ENCODE measurements at regions not wholly inside any gene's neighbourhood (a gene's known extent, or its start where the extent isn't known, plus 50 kb on each side); places are given as distances from the start of the nearest gene placed in this dataset.
"Not testable (repeated sequence)": the region's sequence is repeated elsewhere in the genome, so short reads cannot be mapped to it uniquely, and the experiment has no call there.

GRCh38 chr3:24545887-24546286 is 51.2 kb upstream of the THRB start:
- no peak for DNase-seq (ENCODE audit: low read depth in 2 of 2)

GRCh38 chr3:24548278-24548677 is 53.6 kb upstream of the THRB start:
- DNase-seq (ENCODE audit: low read depth in 2 of 2), result no peak

GRCh38 chr3:24550588-24550987 is 55.9 kb upstream of the THRB start:
- DNase-seq (ENCODE audit: low read depth in 2 of 2), result no peak

DNA sequence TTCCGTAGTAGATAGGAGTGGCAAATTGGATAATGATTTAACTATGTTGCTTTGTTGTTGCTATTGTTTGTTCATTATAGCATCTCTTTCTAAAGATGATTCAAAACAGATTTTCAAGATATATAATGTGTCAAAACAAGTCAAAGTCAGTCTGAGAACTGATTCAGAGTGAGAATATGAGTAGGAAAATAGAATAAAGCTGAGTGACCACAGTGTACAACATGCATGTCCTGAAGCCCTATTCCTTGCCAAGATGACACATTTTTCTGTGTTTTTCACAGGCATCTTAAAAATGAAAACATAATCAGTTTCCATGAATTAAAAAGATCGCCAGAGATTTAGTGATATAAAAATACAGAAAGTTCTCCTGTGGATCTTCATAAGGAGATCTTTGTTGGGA is 57.0 kb upstream of the THRB start:
- DNase-seq (ENCODE audit: low read depth in 2 of 2), result no peak

- no peak for DNase-seq (ENCODE audit: low read depth in 2 of 2)
These were observed 68.2 kb upstream of the THRB start for GRCh38 chr3:24562895-24563294.

GRCh38 chr3:24565053-24565452 is 70.4 kb upstream of the THRB start:
- DNase-seq (ENCODE audit: low read depth in 2 of 2), result no peak

DNA sequence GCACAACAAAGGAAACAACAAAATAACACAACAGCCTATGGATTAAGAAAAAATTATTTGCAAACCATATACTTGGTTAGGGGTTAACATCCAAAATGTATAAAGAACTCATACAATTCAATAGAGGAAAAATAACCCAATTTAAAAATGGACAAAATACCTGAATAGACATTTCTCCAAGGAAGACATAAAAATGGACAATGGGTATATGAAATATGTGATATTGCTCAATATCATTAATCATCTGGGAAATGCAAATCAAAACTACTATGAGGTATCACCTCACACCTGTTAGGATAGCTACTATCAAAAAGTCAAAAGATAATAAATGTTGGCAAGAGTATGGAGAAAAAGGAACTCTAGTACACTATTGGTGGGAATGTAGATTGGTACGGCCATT is 71.0 kb upstream of the THRB start:
- DNase-seq (ENCODE audit: low read depth in 2 of 2), result no peak

DNA sequence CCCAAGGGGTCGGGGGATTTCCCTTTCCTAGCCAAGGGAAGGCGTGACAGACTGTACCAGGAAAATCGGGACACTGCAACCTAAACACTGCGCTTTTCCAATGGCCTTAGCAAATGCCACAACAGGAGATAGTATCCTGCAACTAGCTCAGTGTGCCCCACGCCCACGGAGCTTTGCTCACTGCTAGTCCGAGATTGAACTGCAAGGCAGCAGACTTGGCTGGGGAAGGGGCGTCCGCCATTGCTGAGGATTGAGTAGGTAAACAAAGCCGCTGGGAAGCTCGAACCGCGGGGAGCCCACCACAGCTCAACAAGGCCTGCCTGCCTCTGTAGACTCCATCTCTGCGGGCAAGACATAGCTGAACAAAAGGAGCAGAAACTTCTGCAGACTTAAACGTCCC is 72.3 kb upstream of the THRB start:
- DNase-seq (ENCODE audit: low read depth in 2 of 2), result no peak

DNA sequence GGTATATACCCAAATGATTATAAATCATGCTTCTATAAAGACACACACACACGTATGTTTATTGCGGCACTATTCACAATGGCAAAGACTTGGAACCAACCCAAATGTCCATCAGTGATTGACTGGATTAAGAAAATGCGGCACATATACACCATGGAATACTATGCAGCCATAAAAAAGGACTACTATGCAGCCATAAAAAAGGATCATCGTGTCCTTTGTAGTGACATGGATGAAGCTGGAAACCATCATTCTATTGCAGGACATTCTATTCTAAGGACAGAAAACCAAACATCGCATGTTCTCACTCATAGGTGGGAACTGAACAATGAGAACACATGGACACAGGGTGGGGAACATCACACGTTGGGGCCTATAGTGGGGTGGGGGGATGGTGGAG is 77.8 kb upstream of the THRB start:
- not testable (repeated sequence) for DNase-seq (ENCODE audit: low read depth in 2 of 2)

DNA sequence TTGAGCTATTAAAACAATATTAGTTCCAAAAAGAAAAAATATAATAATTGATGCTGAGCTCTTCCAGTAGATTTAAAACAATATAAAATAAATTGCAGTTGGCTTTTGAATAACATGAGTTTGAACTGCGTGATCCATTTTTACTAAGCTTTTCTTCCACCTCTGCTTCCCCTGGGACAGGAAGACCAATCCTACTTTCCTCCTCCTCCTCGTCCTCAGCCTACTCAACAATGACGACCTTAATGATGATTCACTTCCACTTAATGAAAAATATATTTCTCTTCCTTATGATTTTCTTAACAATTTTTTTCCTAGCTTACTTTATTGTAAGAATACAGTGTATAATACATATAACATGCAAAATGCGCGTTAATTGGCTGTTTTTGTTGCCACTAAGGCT is 78.9 kb upstream of the THRB start:
- no peak for DNase-seq (ENCODE audit: low read depth in 2 of 2)

GRCh38 chr3:24578324-24578723 is 83.7 kb upstream of the THRB start:
- DNase-seq (ENCODE audit: low read depth in 2 of 2), result no peak

DNA sequence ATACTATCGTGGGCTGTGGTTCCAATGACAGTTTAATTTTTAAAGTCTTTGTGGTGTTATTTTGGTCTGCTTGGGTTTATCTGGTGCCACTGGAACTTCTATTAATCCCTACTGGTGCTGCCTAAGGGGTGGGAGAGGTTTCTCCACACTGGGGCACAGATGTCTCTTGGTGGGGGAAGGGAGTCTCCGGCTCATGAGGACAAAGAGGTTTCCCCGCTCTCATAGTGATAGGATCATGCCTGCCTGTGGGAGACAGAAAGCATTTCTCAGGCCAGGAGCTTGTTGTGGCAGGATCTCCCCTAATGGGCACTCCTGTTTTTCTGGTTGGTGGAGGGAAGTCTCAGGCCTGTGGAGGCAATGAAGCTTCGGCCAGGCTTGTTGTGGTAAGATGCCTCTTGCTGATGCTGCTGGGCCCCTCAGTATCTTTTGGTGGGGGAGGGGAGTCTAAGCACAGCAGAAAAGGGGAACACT is 84.3 kb upstream of the THRB start:
- DNase-seq (ENCODE audit: low read depth in 2 of 2), result no peak

- no peak for DNase-seq (ENCODE audit: low read depth in 2 of 2)
These were observed 88.1 kb upstream of the THRB start for GRCh38 chr3:24582431-24583403.

- DNase-seq (ENCODE audit: low read depth in 2 of 2), result no peak
These were observed 92.3 kb upstream of the THRB start for GRCh38 chr3:24586920-24587319.

- no peak for DNase-seq (ENCODE audit: low read depth in 2 of 2)
These were observed 94.2 kb upstream of the THRB start for GRCh38 chr3:24588629-24589512.

DNA sequence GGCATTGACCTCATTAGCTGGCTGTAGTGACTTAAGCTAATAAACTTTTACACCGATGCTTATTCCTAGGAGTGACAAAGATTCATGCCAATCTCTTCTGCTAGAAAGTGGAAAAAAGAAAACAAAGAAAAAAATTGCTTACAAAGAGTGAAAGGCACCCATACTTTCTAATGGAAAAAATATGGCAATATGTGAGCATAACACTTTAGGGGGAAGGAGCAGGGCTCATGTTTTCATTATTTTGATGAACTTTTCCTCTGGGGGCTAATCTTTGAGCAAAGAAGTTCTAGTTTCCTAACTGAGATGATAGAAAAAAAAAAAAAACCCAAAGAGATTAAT is 94.8 kb upstream of the THRB start:
- no peak for DNase-seq (ENCODE audit: low read depth in 2 of 2)

- no peak for DNase-seq (ENCODE audit: low read depth in 2 of 2)
These were observed 95.6 kb upstream of the THRB start for GRCh38 chr3:24589931-24590880.

DNA sequence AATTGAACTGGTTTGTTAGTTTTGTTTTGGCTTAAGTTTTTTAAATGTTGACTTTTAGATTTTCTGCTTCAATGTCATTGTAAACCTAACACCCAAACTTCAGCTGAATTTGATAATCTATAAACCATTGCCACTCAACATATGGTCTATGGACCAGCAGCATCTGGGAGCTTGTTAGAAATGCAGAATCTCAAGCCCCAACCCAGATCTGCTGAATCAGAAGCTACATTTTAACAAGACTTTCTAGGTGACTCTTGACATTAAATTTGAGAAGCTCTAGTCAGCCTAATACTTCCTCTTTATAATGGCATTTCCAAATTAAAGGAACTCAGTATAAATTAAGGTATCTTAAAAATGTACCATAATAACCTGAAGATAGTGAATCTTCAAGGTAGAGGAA is 96.5 kb upstream of the THRB start:
- DNase-seq (ENCODE audit: low read depth in 2 of 2), result no peak

DNA sequence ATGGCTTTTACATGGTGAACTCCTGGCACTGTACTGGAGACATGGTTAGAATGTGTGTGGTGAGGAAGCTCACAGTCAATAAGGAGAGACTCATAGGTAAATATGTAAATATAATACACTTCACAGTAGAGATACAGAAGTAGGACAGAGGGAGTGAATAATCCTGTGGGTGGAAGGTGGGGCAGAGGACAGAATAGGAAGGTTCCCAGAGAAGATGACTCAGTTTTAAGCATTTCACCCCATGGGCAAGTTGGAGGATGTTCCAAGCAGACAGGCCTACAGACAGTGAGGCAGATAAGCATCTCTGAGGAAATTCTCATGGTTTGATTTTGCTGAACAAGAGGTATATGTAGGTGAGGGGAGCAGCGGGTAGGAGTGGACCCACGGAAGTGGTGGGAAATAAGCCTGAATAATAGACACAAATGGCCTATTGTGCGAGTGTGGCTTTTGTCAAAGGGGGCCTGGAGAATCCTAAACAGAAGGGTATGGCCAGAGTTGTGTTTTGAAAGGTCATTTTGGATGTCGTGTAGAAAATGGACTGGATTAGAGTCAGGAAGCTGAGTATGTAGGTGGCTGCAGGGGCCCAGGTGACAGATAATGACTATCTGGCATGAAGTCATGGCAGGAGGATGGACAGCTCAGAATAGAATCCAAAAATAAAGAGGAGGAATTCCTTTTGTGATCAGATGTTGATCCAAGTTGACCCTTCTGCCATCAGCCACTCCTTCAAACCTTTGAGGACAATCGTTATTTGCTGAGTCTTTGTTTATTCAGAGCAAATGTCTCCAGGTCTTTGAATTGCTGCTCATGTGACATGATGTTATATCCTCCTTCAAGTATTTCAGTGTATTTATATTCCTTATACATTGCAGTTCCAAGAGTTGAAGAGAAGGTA is 97.3 kb upstream of the THRB start:
- DNase-seq (ENCODE audit: low read depth in 2 of 2), result no peak

DNA sequence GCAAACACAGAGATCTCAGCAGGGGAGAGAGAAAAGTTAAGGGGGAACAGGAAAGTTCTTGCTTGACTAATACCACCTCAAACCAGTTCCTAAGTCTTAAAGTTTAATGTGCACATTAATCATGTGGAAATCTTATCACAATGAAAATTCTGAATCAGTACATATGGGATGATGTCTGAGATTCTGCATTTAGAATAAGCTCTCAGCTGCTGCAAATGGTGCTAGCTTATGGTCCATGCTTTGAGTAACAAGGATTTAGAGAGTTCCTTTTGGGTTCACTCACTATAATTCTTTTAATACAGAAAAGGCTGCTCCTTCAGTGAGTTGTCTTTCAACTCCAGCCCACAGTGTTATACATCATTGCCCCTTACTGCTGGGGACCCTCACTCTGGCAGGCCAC is 99.5 kb upstream of the THRB start:
- no peak for DNase-seq (ENCODE audit: low read depth in 2 of 2)

DNA sequence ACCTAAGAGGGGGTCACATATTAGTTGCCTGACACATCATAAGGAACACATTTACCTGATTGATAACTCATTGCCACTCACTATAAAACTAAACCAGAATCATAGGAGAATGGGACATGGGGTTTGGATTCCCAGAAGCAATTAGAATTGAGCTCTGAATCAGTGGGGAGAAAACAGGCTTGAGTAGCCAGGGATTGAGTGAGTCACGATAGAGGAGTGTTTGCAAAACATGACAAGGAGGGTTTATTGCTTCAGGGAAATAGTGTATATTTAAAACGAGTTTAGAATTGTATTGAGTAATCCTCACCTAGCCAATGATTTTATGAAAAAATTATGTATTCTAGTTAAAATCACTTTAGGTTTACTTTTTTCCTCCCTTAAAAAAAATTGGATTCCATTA is 101.1 kb upstream of the THRB start:
- DNase-seq (ENCODE audit: low read depth in 2 of 2), result no peak
